GM23338 (cell line): ENCODE measurements at regions not wholly inside any gene's neighbourhood (a gene's known extent, or its start where the extent isn't known, plus 50 kb on each side); places are given as distances from the start of the nearest gene placed in this dataset.

Source experiments
- ATAC-seq: fragments of 200-7000 bp; cut with Tn5 transposase; 3 replicates; pipeline ENCODE4 v1.9.1; 2020
- DNase-seq: peaks from one replicate; pipeline ENCODE4 v3.0.0-alpha.2; 2015; ENCODE audit warnings: low spot score
- H2AFZ ChIP-seq: fragments of 200-600 bp; sonication (generic); 2 replicates; pipeline ENCODE4 v1.8.0; 2016; ENCODE audit warnings: antibody characterized with exemption, mild to moderate bottlenecking, moderate library complexity
- H3F3A ChIP-seq: fragments of 200-600 bp; sonication (generic); replicated peaks from 2 replicates; pipeline ENCODE4 v1.8.0; 2017; ENCODE audit warnings: antibody characterized with exemption, mixed run types, low read depth
- H3K27ac ChIP-seq: fragments of 200-600 bp; sonication (generic); 2 replicates; pipeline ENCODE4 v1.6.1; 2016; ENCODE audit warnings: low read depth
- H3K27me3 ChIP-seq: fragments of 200-600 bp; sonication (generic); 2 replicates; pipeline ENCODE4 v1.8.0; 2016; ENCODE audit warnings: mild to moderate bottlenecking, mixed run types, moderate library complexity; ENCODE audit not compliant: insufficient read depth
- H3K36me3 ChIP-seq: fragments of 200-600 bp; sonication (generic); 2 replicates; pipeline ENCODE4 v1.8.0; 2016; ENCODE audit warnings: mild to moderate bottlenecking; ENCODE audit not compliant: insufficient read depth
- H3K4me1 ChIP-seq: fragments of 200-600 bp; sonication (generic); 2 replicates; pipeline ENCODE4 v1.8.0; 2016; ENCODE audit warnings: mild to moderate bottlenecking, moderate library complexity; ENCODE audit not compliant: insufficient read depth
- H3K4me2 ChIP-seq: fragments of 200-600 bp; sonication (generic); 2 replicates; pipeline ENCODE4 v1.7.1; 2017; ENCODE audit warnings: mixed run types
- H3K4me3 ChIP-seq: fragments of 200-600 bp; sonication (generic); 2 replicates; pipeline ENCODE4 v1.6.1; 2016; ENCODE audit warnings: mixed run types
- H3K79me2 ChIP-seq: fragments of 200-600 bp; sonication (generic); replicated peaks from 2 replicates; pipeline ENCODE4 v1.8.0; 2017; ENCODE audit warnings: mild to moderate bottlenecking; ENCODE audit not compliant: insufficient read depth
- H3K9me2 ChIP-seq: fragments of 200-600 bp; sonication (generic); 2 replicates; pipeline ENCODE4 v1.8.0; 2017; ENCODE audit not compliant: insufficient read depth
- H4K20me1 ChIP-seq: fragments of 200-600 bp; sonication (generic); replicated peaks from 2 replicates; pipeline ENCODE4 v1.8.0; 2017; ENCODE audit warnings: mild to moderate bottlenecking; ENCODE audit not compliant: insufficient read depth
- H3K27ac Mint-ChIP-seq: 2 replicates; pipeline ENCODE4 v1.8.0; 2020; ENCODE audit warnings: inconsistent platforms, mild to moderate bottlenecking, moderate library complexity, mixed read lengths
- H3K27me3 Mint-ChIP-seq: 3 replicates; pipeline ENCODE4 v1.8.0; 2022; ENCODE audit warnings: low read depth, mild to moderate bottlenecking, moderate library complexity, mixed read lengths, inconsistent platforms; ENCODE audit not compliant: insufficient read depth, poor library complexity
- H3K36me3 Mint-ChIP-seq: 3 replicates; pipeline ENCODE4 v1.8.0; 2021; ENCODE audit warnings: low read depth, mild to moderate bottlenecking, inconsistent platforms, moderate library complexity, mixed read lengths
- H3K4me1 Mint-ChIP-seq: 3 replicates; pipeline ENCODE4 v1.8.0; 2020; ENCODE audit warnings: mild to moderate bottlenecking, inconsistent platforms, mixed read lengths
- H3K4me3 Mint-ChIP-seq: 3 replicates; pipeline ENCODE4 v1.8.0; 2021; ENCODE audit warnings: moderate library complexity, mild to moderate bottlenecking, inconsistent platforms, mixed read lengths
- H3K9me3 Mint-ChIP-seq: 3 replicates; pipeline ENCODE4 v1.8.0; 2020; ENCODE audit warnings: moderate library complexity, mild to moderate bottlenecking, inconsistent platforms, mixed read lengths
- CREB1 ChIP-seq: fragments of 250-450 bp; sonication (Bioruptor Pico); IDR thresholded peaks from 2 replicates; pipeline ENCODE4 v1.5.0; 2020; ENCODE audit warnings: low read depth, mild to moderate bottlenecking, moderate library complexity
- CTCF ChIP-seq, 2 experiments: fragments of 200-600 bp in 1 of 2; sonication (generic) in 1 of 2; conservative IDR thresholded peaks; 2 replicates each; pipeline versions ENCODE4 v1.5.1 to v1.6.1; 2016 to 2017; ENCODE audit warnings: antibody characterized with exemption in 2 of 2, low read depth in 2 of 2, mild to moderate bottlenecking in 2 of 2, moderate library complexity in 1 of 2
- EZH2 ChIP-seq: fragments of 200-600 bp; sonication (generic); IDR thresholded peaks from one replicate; pipeline ENCODE4 v1.8.0; 2017; ENCODE audit warnings: antibody characterized with exemption, mild to moderate bottlenecking, low read depth; ENCODE audit not compliant: unreplicated experiment
- EZH2phosphoT487 ChIP-seq: fragments of 200-600 bp; sonication (generic); IDR thresholded peaks from one replicate; pipeline ENCODE4 v1.8.1; 2018; ENCODE audit warnings: antibody characterized with exemption; ENCODE audit not compliant: unreplicated experiment
- JUNB ChIP-seq: IDR thresholded peaks from one replicate; pipeline ENCODE4 v1.6.1; 2016; ENCODE audit warnings: antibody characterized with exemption; ENCODE audit not compliant: unreplicated experiment
- NANOG ChIP-seq: IDR thresholded peaks from 2 replicates; pipeline ENCODE4 v1.6.1; 2016; ENCODE audit warnings: antibody characterized with exemption, borderline replicate concordance
- POLR2AphosphoS5 ChIP-seq: IDR thresholded peaks from 2 replicates; pipeline ENCODE4 v1.6.1; 2016; ENCODE audit warnings: antibody characterized with exemption, low read depth
- STAT1 ChIP-seq: IDR thresholded peaks from one replicate; pipeline ENCODE4 v1.6.1; 2016; ENCODE audit warnings: antibody characterized with exemption; ENCODE audit not compliant: unreplicated experiment
- ZNF114 ChIP-seq: fragments of 250-450 bp; sonication (Bioruptor Pico); IDR thresholded peaks from 2 replicates; pipeline ENCODE4 v1.5.0; 2020; ENCODE audit warnings: mild to moderate bottlenecking, moderate library complexity
- ZNF331 ChIP-seq: fragments of 250-450 bp; sonication (Bioruptor Pico); IDR thresholded peaks from 2 replicates; pipeline ENCODE4 v1.5.0; 2020; ENCODE audit warnings: low read depth, mild to moderate bottlenecking, moderate library complexity
- TF ChIP-seq, protein P1 (sequence below): IDR thresholded peaks from one replicate; pipeline ENCODE4 v1.6.1; 2018; ENCODE audit warnings: antibody characterized with exemption; ENCODE audit not compliant: unreplicated experiment
- TF ChIP-seq, protein P2 (sequence below): IDR thresholded peaks from 2 replicates; pipeline ENCODE4 v1.6.1; 2016; ENCODE audit warnings: antibody characterized with exemption
- TF ChIP-seq, protein P3 (sequence below): fragments of 250-450 bp; sonication (Bioruptor Pico); IDR thresholded peaks from 2 replicates; pipeline ENCODE4 v1.5.0; 2020; ENCODE audit warnings: mild to moderate bottlenecking, moderate library complexity

DNA sequence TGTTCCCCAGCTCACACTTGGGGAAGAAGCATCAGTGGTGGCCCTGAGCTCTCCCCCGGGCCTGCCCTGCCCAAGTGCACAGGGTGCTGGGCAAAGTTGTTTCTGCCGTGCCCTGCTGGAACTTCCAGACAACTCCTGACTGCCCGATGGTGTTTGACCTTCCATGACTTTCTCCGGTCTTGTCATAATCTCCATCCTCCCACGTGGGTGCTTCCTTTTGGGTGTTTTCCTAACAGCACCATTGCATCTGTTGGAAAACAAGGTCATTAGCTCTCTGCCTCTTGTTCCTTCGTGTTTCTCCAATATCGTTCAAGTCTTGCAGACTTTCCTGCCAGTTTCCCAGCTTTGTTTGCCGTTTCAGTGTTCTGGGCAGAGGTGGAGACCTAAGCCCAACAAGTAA is 68.7 kb upstream of the TIAM2 start:
- no peaks in the 10 kb centered on the region for H3K9me3 Mint-ChIP-seq

More for the DNA sequence above, 68.7 kb upstream of the TIAM2 start:
- Histone ChIP-seq H3K79me2 (no peaks in the 10 kb centered on the region), H3K9me2 (no peaks in the 10 kb centered on the region), H3K4me2 (no peak overlapping the region), H3F3A (no peaks in the 10 kb centered on the region), H3K4me1 (peaks cover 11% of the 10 kb centered on the region), H3K4me3 (no peak overlapping the region), H3K27ac (no peak overlapping the region), H3K36me3 (no peaks in the 10 kb centered on the region), H4K20me1 (no peaks in the 10 kb centered on the region), H2AFZ (no peak overlapping the region), H3K27me3 (no peaks in the 10 kb centered on the region)
- TF ChIP-seq, protein P1, sequence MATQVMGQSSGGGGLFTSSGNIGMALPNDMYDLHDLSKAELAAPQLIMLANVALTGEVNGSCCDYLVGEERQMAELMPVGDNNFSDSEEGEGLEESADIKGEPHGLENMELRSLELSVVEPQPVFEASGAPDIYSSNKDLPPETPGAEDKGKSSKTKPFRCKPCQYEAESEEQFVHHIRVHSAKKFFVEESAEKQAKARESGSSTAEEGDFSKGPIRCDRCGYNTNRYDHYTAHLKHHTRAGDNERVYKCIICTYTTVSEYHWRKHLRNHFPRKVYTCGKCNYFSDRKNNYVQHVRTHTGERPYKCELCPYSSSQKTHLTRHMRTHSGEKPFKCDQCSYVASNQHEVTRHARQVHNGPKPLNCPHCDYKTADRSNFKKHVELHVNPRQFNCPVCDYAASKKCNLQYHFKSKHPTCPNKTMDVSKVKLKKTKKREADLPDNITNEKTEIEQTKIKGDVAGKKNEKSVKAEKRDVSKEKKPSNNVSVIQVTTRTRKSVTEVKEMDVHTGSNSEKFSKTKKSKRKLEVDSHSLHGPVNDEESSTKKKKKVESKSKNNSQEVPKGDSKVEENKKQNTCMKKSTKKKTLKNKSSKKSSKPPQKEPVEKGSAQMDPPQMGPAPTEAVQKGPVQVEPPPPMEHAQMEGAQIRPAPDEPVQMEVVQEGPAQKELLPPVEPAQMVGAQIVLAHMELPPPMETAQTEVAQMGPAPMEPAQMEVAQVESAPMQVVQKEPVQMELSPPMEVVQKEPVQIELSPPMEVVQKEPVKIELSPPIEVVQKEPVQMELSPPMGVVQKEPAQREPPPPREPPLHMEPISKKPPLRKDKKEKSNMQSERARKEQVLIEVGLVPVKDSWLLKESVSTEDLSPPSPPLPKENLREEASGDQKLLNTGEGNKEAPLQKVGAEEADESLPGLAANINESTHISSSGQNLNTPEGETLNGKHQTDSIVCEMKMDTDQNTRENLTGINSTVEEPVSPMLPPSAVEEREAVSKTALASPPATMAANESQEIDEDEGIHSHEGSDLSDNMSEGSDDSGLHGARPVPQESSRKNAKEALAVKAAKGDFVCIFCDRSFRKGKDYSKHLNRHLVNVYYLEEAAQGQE, result no peak
- TF ChIP-seq NANOG (no peak), CREB1 (CRISPR knock-in tag) (no peak), STAT1 (no peak), ZNF331 (no peak), POLR2AphosphoS5 (no peak), EZH2phosphoT487 (no peak), ZNF114 (CRISPR knock-in tag) (no peak), EZH2 (no peak), CTCF (conservative IDR thresholded peaks at IDR 0.05; ENCODE audit: low read depth in 2 of 2) (no peak), JUNB (no peak)
- TF ChIP-seq, protein P2, sequence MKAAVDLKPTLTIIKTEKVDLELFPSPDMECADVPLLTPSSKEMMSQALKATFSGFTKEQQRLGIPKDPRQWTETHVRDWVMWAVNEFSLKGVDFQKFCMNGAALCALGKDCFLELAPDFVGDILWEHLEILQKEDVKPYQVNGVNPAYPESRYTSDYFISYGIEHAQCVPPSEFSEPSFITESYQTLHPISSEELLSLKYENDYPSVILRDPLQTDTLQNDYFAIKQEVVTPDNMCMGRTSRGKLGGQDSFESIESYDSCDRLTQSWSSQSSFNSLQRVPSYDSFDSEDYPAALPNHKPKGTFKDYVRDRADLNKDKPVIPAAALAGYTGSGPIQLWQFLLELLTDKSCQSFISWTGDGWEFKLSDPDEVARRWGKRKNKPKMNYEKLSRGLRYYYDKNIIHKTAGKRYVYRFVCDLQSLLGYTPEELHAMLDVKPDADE, result no peak
- TF ChIP-seq, protein P3, sequence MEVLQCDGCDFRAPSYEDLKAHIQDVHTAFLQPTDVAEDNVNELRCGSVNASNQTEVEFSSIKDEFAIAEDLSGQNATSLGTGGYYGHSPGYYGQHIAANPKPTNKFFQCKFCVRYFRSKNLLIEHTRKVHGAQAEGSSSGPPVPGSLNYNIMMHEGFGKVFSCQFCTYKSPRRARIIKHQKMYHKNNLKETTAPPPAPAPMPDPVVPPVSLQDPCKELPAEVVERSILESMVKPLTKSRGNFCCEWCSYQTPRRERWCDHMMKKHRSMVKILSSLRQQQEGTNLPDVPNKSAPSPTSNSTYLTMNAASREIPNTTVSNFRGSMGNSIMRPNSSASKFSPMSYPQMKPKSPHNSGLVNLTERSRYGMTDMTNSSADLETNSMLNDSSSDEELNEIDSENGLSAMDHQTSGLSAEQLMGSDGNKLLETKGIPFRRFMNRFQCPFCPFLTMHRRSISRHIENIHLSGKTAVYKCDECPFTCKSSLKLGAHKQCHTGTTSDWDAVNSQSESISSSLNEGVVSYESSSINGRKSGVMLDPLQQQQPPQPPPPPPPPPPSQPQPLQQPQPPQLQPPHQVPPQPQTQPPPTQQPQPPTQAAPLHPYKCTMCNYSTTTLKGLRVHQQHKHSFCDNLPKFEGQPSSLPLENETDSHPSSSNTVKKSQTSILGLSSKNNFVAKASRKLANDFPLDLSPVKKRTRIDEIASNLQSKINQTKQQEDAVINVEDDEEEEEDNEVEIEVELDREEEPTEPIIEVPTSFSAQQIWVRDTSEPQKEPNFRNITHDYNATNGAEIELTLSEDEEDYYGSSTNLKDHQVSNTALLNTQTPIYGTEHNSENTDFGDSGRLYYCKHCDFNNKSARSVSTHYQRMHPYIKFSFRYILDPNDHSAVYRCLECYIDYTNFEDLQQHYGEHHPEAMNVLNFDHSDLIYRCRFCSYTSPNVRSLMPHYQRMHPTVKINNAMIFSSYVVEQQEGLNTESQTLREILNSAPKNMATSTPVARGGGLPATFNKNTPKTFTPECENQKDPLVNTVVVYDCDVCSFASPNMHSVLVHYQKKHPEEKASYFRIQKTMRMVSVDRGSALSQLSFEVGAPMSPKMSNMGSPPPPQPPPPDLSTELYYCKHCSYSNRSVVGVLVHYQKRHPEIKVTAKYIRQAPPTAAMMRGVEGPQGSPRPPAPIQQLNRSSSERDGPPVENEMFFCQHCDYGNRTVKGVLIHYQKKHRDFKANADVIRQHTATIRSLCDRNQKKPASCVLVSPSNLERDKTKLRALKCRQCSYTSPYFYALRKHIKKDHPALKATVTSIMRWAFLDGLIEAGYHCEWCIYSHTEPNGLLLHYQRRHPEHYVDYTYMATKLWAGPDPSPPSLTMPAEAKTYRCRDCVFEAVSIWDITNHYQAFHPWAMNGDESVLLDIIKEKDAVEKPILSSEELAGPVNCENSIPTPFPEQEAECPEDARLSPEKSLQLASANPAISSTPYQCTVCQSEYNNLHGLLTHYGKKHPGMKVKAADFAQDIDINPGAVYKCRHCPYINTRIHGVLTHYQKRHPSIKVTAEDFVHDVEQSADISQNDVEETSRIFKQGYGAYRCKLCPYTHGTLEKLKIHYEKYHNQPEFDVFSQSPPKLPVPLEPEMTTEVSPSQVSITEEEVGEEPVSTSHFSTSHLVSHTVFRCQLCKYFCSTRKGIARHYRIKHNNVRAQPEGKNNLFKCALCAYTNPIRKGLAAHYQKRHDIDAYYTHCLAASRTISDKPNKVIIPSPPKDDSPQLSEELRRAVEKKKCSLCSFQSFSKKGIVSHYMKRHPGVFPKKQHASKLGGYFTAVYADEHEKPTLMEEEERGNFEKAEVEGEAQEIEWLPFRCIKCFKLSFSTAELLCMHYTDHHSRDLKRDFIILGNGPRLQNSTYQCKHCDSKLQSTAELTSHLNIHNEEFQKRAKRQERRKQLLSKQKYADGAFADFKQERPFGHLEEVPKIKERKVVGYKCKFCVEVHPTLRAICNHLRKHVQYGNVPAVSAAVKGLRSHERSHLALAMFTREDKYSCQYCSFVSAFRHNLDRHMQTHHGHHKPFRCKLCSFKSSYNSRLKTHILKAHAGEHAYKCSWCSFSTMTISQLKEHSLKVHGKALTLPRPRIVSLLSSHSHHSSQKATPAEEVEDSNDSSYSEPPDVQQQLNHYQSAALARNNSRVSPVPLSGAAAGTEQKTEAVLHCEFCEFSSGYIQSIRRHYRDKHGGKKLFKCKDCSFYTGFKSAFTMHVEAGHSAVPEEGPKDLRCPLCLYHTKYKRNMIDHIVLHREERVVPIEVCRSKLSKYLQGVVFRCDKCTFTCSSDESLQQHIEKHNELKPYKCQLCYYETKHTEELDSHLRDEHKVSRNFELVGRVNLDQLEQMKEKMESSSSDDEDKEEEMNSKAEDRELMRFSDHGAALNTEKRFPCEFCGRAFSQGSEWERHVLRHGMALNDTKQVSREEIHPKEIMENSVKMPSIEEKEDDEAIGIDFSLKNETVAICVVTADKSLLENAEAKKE (CRISPR knock-in tag), result no peak
- no peak overlapping the region for H3K27ac Mint-ChIP-seq
- no peak for DNase-seq
- H3K4me3 Mint-ChIP-seq, result no peak overlapping the region
- no peak for ATAC-seq
- no peaks in the 10 kb centered on the region for H3K36me3 Mint-ChIP-seq
- peaks cover 17% of the 10 kb centered on the region for H3K4me1 Mint-ChIP-seq
- H3K27me3 Mint-ChIP-seq, result no peaks in the 10 kb centered on the region
